ENCODE measurements at regions not wholly inside any gene's neighbourhood (a gene's known extent, or its start where the extent isn't known, plus 50 kb on each side); places are given as distances from the start of the nearest gene placed in this dataset.

- TF ChIP-seq FOXM1 (IDR thresholded peaks at IDR 0.05; ENCODE audit: borderline replicate concordance) (no peak), ZNF384 (IDR thresholded peaks at IDR 0.05) (no peak), CTBP1 (IDR thresholded peaks at IDR 0.05; ENCODE audit: borderline replicate concordance) (no peak), SUZ12 (IDR thresholded peaks at IDR 0.05) (no peak)
- POLR2A ChIA-PET = no interaction called here
- DNase-seq (ENCODE audit: extremely low spot score) = no peak
- CTCF ChIA-PET = interaction anchor here (0.5 kb wide), 1 partner anchor 46 kb away, joined by 3 read pairs; no protein-coding TSS in a partner anchor
Observed at GRCh38 chr13:80630685-80631121, 289.8 kb upstream of the SPRY2 start.

- ChIA-PET POLR2A (no interaction called here), CTCF (interaction anchor here (0.7 kb wide), 1 partner anchor 19 kb away, joined by 6 read pairs; no protein-coding TSS in a partner anchor)
- TF ChIP-seq ELF4 (IDR thresholded peaks at IDR 0.05) (no peak), SUZ12 (IDR thresholded peaks at IDR 0.05) (no peak), FOXA1 (IDR thresholded peaks at IDR 0.05) (no peak), PKNOX1 (IDR thresholded peaks at IDR 0.05) (no peak), CTBP1 (IDR thresholded peaks at IDR 0.05; ENCODE audit: borderline replicate concordance) (no peak), ARNT (IDR thresholded peaks at IDR 0.05) (no peak), TARDBP (IDR thresholded peaks at IDR 0.05) (no peak), NFRKB (IDR thresholded peaks at IDR 0.05) (no peak), ZNF384 (IDR thresholded peaks at IDR 0.05) (no peak), BHLHE40 (IDR thresholded peaks at IDR 0.05; ENCODE audit: borderline replicate concordance) (no peak), LEF1 (IDR thresholded peaks at IDR 0.05; ENCODE audit: borderline replicate concordance) (no peak)
- no peak for DNase-seq (ENCODE audit: extremely low spot score)
Observed at GRCh38 chr13:80618781-80619180, 277.9 kb upstream of the SPRY2 start.

GRCh38 chr13:80612804-80613203 is 271.9 kb upstream of the SPRY2 start:
- ChIA-PET POLR2A (no interaction called here), CTCF (no interaction called here)
- TF ChIP-seq ZNF384 (IDR thresholded peaks at IDR 0.05) (no peak), FOXK2 (IDR thresholded peaks at IDR 0.05) (no peak)
- DNase-seq (ENCODE audit: extremely low spot score) = no peak

GRCh38 chr13:80611310-80611709 is 270.4 kb upstream of the SPRY2 start:
- DNase-seq (ENCODE audit: extremely low spot score) = no peak
- ChIA-PET POLR2A (no interaction called here), CTCF (no interaction called here)
- no peak for TF ChIP-seq FOXM1 (IDR thresholded peaks at IDR 0.05; ENCODE audit: borderline replicate concordance)
- no peak for TF ChIP-seq PKNOX1 (IDR thresholded peaks at IDR 0.05)
- TF ChIP-seq NFRKB (IDR thresholded peaks at IDR 0.05) = no peak
- no peak for TF ChIP-seq SUZ12 (IDR thresholded peaks at IDR 0.05)
- no peak for TF ChIP-seq ZNF384 (IDR thresholded peaks at IDR 0.05)
- TF ChIP-seq TARDBP (IDR thresholded peaks at IDR 0.05) = no peak
- no peak for TF ChIP-seq FOXA1 (IDR thresholded peaks at IDR 0.05)

GRCh38 chr13:80605716-80606115 is 264.8 kb upstream of the SPRY2 start:
- POLR2A ChIA-PET = no interaction called here
- CTCF ChIA-PET = no interaction called here
- no peak for DNase-seq (ENCODE audit: extremely low spot score)
- TF ChIP-seq ELF4 (IDR thresholded peaks at IDR 0.05) (no peak), L3MBTL2 (conservative IDR thresholded peaks at IDR 0.05) (no peak), SP1 (IDR thresholded peaks at IDR 0.05) (no peak), LEF1 (IDR thresholded peaks at IDR 0.05; ENCODE audit: borderline replicate concordance) (no peak), CTBP1 (IDR thresholded peaks at IDR 0.05; ENCODE audit: borderline replicate concordance) (no peak), ZNF384 (IDR thresholded peaks at IDR 0.05) (no peak), FOXM1 (IDR thresholded peaks at IDR 0.05; ENCODE audit: borderline replicate concordance) (no peak)

- CTCF ChIA-PET = no interaction called here
- DNase-seq (ENCODE audit: extremely low spot score) = no peak
- TF ChIP-seq ZNF384 (IDR thresholded peaks at IDR 0.05) (no peak), PKNOX1 (IDR thresholded peaks at IDR 0.05) (no peak), BHLHE40 (IDR thresholded peaks at IDR 0.05; ENCODE audit: borderline replicate concordance) (no peak), HDGF (IDR thresholded peaks at IDR 0.05; ENCODE audit: borderline replicate concordance) (no peak), NFRKB (IDR thresholded peaks at IDR 0.05) (no peak), ELF4 (IDR thresholded peaks at IDR 0.05) (no peak)
- POLR2A ChIA-PET = no interaction called here
Observed at GRCh38 chr13:80605011-80605410, 264.1 kb upstream of the SPRY2 start.

GRCh38 chr13:80604098-80604497 is 263.2 kb upstream of the SPRY2 start:
- ChIA-PET POLR2A (no interaction called here), CTCF (no interaction called here)
- peak; percentile 34 for DNase-seq (ENCODE audit: extremely low spot score)
- no peak for TF ChIP-seq TARDBP (IDR thresholded peaks at IDR 0.05)
- TF ChIP-seq ELF4 (IDR thresholded peaks at IDR 0.05) = no peak
- TF ChIP-seq L3MBTL2 (conservative IDR thresholded peaks at IDR 0.05) = no peak
- TF ChIP-seq CTBP1 (IDR thresholded peaks at IDR 0.05; ENCODE audit: borderline replicate concordance) = no peak
- no peak for TF ChIP-seq ZNF384 (IDR thresholded peaks at IDR 0.05)
- TF ChIP-seq FOXK2 (IDR thresholded peaks at IDR 0.05) = no peak
- no peak for TF ChIP-seq PKNOX1 (IDR thresholded peaks at IDR 0.05)
- no peak for TF ChIP-seq SUZ12 (IDR thresholded peaks at IDR 0.05)
- TF ChIP-seq LEF1 (IDR thresholded peaks at IDR 0.05; ENCODE audit: borderline replicate concordance) = no peak
